GM21717 (cell line): ENCODE measurements at regions not wholly inside any gene's neighbourhood (a gene's known extent, or its start where the extent isn't known, plus 50 kb on each side); places are given as distances from the start of the nearest gene placed in this dataset.

Experiments
- ATAC-seq: cut with Tn5 transposase; IDR thresholded peaks from one replicate; pipeline ENCODE4 v1.9.1; 2021; ENCODE audit warnings: mild to moderate bottlenecking, moderate library complexity; ENCODE audit not compliant: unreplicated experiment

GRCh38 chr2:118254116-118254515 lies 165.8 kb downstream of the INSIG2 start:
- ATAC-seq, result no peak

DNA sequence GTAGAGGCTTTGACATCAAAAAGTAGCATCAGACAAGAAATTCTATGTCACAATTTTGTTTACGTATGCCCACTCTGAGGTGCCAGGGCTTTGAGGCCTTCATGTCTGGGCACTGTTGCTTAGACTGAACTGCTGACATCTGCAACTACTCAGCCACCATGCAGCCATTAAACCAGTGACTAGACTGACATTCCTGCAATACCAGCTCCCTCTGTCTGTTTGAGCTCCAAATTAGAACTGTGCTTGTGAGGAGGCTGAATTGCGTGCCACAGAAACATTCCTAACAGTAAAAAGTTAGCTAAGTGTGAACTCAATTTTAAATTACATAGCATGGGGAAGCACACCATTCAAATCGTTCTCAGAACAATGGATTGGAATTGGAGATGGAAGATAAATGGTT lies 163.2 kb downstream of the INSIG2 start:
- no peak for ATAC-seq

GRCh38 chr2:118250463-118250862 lies 162.2 kb downstream of the INSIG2 start:
- ATAC-seq, result no peak

DNA sequence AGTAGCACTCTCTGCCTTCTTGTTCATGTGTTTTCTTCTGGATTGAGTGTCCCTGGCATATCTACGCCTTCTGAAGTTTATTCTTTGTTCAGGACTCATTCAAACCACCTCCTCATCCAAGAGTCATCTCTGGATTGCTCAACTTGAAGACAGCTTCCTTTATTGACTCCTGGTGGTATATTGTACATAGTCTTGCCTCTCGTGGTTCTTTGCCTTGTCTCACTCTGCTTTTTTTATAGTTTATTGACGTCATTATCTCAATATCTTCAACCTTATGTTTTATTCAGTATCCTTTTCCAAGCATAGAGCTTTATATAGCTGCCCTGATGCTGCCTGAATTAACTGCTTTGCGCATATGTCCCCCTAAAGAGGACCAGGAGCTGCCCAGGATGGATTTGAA lies 161.7 kb downstream of the INSIG2 start:
- ATAC-seq, result peak; percentile 40

DNA sequence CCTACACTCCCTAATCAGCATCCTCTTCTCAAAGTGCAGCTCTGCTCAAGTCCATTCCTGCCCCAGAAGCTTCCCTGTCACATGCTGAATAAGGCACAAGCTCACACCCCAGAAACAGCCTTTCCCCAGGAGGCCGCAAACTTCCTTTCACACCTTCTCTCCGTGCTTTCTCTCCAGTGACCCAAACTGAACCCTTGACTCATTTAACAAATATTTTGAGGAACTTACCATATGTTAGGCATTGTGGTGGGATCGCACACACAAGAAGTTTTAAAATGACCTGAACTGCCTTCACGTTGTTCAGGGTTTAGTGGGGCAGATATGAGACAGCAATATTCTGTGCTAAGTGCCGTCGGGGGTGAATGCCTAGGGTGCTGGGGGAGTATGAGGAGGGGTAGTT lies 161.3 kb downstream of the INSIG2 start:
- ATAC-seq, result peak; percentile 83

- ATAC-seq, result no peak
Measured at GRCh38 chr2:118246726-118247125, 158.5 kb downstream of the INSIG2 start.

GRCh38 chr2:118246079-118246478 lies 157.8 kb downstream of the INSIG2 start:
- no peak for ATAC-seq

GRCh38 chr2:118244686-118245085 lies 156.4 kb downstream of the INSIG2 start:
- no peak for ATAC-seq

DNA sequence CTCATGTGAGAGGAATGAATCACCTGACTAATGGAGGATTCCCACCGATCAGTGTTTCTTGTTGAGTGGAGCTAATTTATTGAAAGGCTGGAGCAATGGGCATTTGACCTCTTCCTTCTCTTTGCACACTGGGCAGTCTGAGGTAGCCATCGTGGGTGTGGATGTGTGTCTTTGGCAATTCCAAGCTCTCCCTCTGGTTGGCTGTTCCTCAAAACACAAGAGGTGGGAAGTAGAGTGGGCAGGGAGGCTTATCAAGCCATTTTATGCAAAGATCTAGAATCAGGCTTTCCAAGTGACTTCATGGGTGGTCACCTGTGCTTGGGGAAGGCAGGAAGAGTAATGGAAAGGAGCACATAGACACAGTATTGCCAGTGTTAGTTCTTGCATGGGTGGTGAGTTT lies 154.8 kb downstream of the INSIG2 start:
- no peak for ATAC-seq

- no peak for ATAC-seq
Measured at GRCh38 chr2:118242216-118242615, 153.9 kb downstream of the INSIG2 start.

GRCh38 chr2:118241128-118241527 lies 152.9 kb downstream of the INSIG2 start:
- ATAC-seq, result no peak

DNA sequence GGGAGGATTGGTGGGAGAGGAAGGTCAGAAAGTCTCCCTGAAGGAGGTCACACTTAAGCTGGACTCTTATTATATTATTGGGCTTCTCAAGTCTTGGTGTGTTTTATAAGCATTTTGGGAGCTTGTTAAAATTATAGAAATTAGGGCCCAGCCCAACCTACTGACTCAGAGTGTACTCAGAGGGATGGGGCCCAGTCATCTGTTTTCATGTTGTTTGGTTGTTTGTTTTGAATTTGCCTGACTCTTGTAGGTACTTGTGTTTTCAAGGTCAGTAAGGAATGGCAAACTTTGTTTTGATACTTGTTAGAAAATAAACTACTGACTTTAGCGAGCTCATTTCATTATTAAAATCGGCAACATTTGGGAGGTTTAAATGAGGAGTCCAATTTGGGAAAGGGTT lies 152.0 kb downstream of the INSIG2 start:
- ATAC-seq, result no peak

GRCh38 chr2:118239284-118239683 lies 151.0 kb downstream of the INSIG2 start:
- no peak for ATAC-seq

DNA sequence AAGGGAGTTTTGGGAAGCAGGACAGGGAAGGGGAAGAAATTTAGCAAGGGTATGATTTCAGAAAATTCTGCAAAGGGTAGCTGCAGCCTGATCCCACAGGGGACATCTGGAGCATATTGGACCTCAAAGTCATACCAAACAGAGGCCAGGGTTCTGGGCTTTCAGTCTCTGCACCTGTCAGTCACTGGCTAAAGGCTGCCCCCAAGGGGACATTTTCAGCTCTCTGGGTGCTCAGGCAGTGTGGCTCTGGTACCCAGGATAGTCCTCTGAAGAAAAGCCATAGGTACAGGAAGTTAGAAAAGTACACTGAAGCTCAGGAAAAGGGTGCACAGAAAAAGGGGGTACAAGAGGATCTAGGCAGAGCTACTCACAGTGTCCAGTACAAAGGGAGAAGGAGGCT lies 149.2 kb downstream of the INSIG2 start:
- no peak for ATAC-seq

DNA sequence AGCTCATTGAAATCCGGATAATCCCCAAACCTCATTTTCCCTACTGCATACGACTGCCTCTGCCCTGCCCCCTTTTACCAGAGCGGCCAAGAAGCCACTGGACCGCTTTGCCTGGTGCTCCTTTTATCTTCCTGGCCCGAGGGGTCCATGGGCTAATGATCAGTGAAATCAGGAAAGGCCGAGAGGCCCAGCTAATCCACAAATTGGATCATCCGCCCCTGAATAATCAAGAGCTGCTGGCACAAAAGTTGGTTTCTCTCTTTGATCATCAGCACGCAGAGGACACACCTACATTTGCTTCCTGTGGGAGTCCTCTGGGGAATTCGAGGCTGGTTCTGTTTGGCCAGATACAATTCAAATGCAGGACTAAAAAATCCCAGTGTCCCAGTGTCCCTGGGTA lies 144.5 kb downstream of the INSIG2 start:
- ATAC-seq, result no peak

GRCh38 chr2:118232391-118232790 lies 144.1 kb downstream of the INSIG2 start:
- no peak for ATAC-seq

- no peak for ATAC-seq
Measured at GRCh38 chr2:118231759-118232158, 143.5 kb downstream of the INSIG2 start.

DNA sequence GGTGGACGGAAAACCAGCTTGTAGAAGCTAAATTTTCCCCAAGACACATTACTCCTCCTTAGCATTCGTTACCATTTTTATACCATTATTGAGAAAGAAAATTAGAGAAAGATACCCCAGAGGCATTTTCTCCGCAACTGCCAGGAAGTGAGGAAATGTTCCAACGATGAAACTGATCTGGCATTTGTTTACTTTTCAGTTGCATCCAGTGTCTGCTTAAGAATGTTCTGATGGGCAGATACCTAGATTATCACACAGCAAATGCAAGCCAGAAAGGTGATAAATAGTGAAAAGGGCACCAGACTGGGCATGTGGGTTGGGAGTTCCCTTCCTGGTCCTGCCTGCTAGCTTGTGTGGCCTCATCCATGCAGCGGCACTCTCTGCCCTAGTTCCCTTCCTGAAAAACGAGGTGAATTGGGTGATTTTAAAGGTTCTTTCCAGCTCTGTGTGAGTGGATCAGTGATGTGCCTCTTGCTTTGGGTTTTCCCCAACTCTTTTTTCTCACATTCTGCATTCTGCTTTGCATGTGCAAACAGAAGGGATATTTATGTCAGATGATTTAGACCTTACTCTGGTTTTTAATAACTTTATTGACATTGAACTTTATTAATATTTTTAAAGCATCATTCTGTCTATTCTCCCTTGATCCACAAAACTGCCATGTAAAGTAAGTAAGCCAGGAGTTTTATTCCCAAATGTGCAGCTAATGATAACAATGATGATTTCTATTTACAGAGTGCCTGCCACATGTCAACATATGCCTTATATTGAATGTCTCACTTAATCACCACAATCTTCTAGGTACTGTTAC lies 139.6 kb downstream of the INSIG2 start:
- no peak for ATAC-seq

DNA sequence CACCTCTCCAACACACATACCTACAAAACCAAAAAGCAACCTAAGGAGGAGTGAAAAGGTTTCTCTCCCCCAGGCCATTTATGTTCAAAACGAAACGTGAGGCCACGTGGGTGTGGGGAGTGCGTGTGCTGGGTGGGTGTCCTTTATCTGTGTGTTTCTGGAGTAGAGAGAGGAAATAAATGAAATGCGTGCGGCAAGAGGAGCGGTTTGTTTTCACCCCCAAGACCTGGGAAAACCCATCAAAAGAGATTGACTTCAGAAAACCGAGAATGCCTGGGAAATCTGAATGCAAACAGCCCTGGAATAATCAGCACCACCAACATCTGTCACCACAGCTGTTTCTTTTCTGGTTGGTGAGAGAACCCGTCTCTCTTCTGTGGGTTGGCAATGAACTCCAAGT lies 137.4 kb downstream of the INSIG2 start:
- no peak for ATAC-seq

DNA sequence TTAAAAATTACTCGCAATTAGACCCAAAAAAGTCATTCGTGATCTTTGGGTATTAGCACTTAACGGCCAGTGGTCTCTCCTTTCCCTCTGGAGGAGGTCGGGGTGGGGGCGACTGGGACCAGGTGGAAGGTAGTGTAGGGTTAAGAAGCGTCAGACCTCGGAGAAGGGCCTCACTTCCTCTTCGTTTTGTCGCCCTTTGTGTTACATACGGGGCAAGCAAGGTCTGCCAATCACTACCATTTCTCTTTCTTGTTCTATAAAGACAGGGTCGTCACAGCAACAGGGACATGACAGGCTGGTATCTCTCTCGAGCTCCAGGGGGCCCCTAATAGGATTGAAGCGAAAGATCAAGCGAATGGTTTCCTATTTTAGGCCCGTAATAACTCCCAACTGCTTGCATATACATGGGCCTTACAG lies 136.6 kb downstream of the INSIG2 start:
- no peak for ATAC-seq

GRCh38 chr2:118223992-118224894 lies 136.0 kb downstream of the INSIG2 start:
- ATAC-seq, result peak; percentile 46

DNA sequence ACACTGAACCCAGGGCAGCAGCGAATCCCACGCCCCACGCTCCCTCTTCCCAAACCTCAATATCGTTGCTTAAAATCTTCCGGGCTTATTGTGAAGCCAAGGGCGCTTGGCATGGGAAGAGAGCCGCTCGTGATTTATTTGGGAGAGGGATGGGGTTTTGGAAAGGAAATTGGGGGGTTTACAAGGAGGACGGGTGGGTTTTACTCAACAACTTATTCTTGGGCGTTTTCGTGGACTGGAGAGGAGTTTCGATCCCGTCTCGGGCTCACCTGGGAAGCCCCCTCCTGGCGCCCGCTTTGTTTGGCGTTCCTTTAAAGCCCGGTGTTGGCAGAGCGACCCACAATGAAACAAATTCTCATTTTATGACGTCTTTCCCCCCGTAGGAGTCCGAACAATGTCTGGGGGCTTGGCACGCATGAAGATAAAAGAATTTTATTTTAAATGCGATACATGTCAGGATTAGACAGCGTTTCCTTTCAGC lies 135.3 kb downstream of the INSIG2 start:
- ATAC-seq, result no peak
